Activated CD8-positive, alpha-beta T cell treated with anti-CD3 and anti-CD28 coated beads for 36 hours (primary cell): ENCODE measurements at regions not wholly inside any gene's neighbourhood (a gene's known extent, or its start where the extent isn't known, plus 50 kb on each side); places are given as distances from the start of the nearest gene placed in this dataset.
"Not testable (repeated sequence)": the region's sequence is repeated elsewhere in the genome, so short reads cannot be mapped to it uniquely, and the experiment has no call there.

ENCODE experiments used
- ATAC-seq: fragments of 200-7000 bp; cut with Tn5 transposase; one replicate; pipeline ENCODE4 v1.10.0; 2021; ENCODE audit warnings: mild to moderate bottlenecking, moderate library complexity
- CTCF ChIA-PET: fragments of 350-600 bp; sonication (Branson Sonifier 250); formaldehyde crosslinking; loops from one replicate; lab custom pipeline; 2021; ENCODE audit warnings: antibody characterized with exemption; lab: Charles Lee
- POLR2A ChIA-PET: fragments of 350-600 bp; sonication (Branson Sonifier 250); formaldehyde crosslinking; loops from one replicate; lab custom pipeline; 2021; ENCODE audit warnings: antibody characterized with exemption; lab: Charles Lee
- DNase-seq: peaks from one replicate; pipeline ENCODE4 v3.0.0-alpha.2; 2020
- H3K27ac Mint-ChIP-seq: one replicate; pipeline ENCODE4 v1.8.0; 2021; ENCODE audit warnings: mild to moderate bottlenecking, mixed read lengths
- H3K27me3 Mint-ChIP-seq: one replicate; pipeline ENCODE4 v1.8.0; 2021; ENCODE audit warnings: mixed read lengths
- H3K36me3 Mint-ChIP-seq: one replicate; pipeline ENCODE4 v1.8.0; 2021; ENCODE audit warnings: low read depth, mixed read lengths
- H3K4me1 Mint-ChIP-seq: one replicate; pipeline ENCODE4 v1.8.0; 2021; ENCODE audit warnings: low read depth, mixed read lengths
- H3K4me3 Mint-ChIP-seq: one replicate; pipeline ENCODE4 v1.8.0; 2021; ENCODE audit warnings: mild to moderate bottlenecking, moderate library complexity, mixed read lengths
- H3K9me3 Mint-ChIP-seq: one replicate; pipeline ENCODE4 v1.8.0; 2021; ENCODE audit warnings: mixed read lengths
- CTCF ChIP-seq: fragments of 200-600 bp; IDR thresholded peaks from one replicate; pipeline ENCODE4 v1.8.0; 2022; ENCODE audit warnings: antibody characterized with exemption, mild to moderate bottlenecking
- intact Hi-C: fragments of 100-400 bp; cut with micrococcal nuclease; formaldehyde crosslinking; loops from one replicate; pipeline ENCODE4 v1.10.0; 2022

GRCh38 chr3:72069543-72069942 lies 284.6 kb upstream of the PROK2 start:
- intact Hi-C loops, result no loop called here
- no peaks in the 10 kb centered on the region for H3K36me3 Mint-ChIP-seq

GRCh38 chr3:72068621-72069020 lies 283.7 kb upstream of the PROK2 start:
- no peak overlapping the region for H3K4me3 Mint-ChIP-seq
- POLR2A ChIA-PET, result no interaction called here
- no peak overlapping the region for H3K27ac Mint-ChIP-seq
- ATAC-seq, result no peak
- CTCF ChIA-PET, result interaction anchor here (0.8 kb wide), 1 partner anchor 11 kb away, joined by 3 read pairs; no protein-coding TSS in a partner anchor
- DNase-seq, result no peak
- TF ChIP-seq CTCF, result no peak
- H3K27me3 Mint-ChIP-seq, result peaks cover 12% of the 10 kb centered on the region
- intact Hi-C loops, result no loop called here
- peaks cover 6% of the 10 kb centered on the region for H3K9me3 Mint-ChIP-seq
- H3K36me3 Mint-ChIP-seq, result peaks cover 4% of the 10 kb centered on the region
- H3K4me1 Mint-ChIP-seq, result no peaks in the 10 kb centered on the region

More at GRCh38 chr3:72069543-72069942, 284.6 kb upstream of the PROK2 start:
- no peak for TF ChIP-seq CTCF
- POLR2A ChIA-PET, result no interaction called here
- ATAC-seq (no peak), DNase-seq (no peak)
- Mint-ChIP-seq H3K27ac (no peak overlapping the region), H3K9me3 (no peaks in the 10 kb centered on the region), H3K4me3 (no peak overlapping the region), H3K4me1 (no peaks in the 10 kb centered on the region), H3K27me3 (peaks cover 6% of the 10 kb centered on the region)
- CTCF ChIA-PET, result no interaction called here

GRCh38 chr3:72067721-72068120 lies 282.8 kb upstream of the PROK2 start:
- no peak overlapping the region for H3K4me3 Mint-ChIP-seq
- intact Hi-C loops, result no loop called here

GRCh38 chr3:72065872-72066641 lies 281.1 kb upstream of the PROK2 start:
- ChIA-PET POLR2A (no interaction called here), CTCF (no interaction called here)
- Mint-ChIP-seq H3K27me3 (peaks cover 13% of the 10 kb centered on the region), H3K36me3 (peaks cover 4% of the 10 kb centered on the region), H3K9me3 (peaks cover 11% of the 10 kb centered on the region), H3K4me1 (no peaks in the 10 kb centered on the region), H3K27ac (no peak overlapping the region), H3K4me3 (no peak overlapping the region)
- DNase-seq (no peak), ATAC-seq (no peak)
- no peak for TF ChIP-seq CTCF
- intact Hi-C loops, result no loop called here

More at GRCh38 chr3:72067721-72068120, 282.8 kb upstream of the PROK2 start:
- Mint-ChIP-seq H3K9me3 (peaks cover 11% of the 10 kb centered on the region), H3K4me1 (no peaks in the 10 kb centered on the region), H3K27me3 (peaks cover 14% of the 10 kb centered on the region), H3K36me3 (peaks cover 4% of the 10 kb centered on the region), H3K27ac (no peak overlapping the region)
- DNase-seq (no peak), ATAC-seq (no peak)
- TF ChIP-seq CTCF, result no peak
- ChIA-PET POLR2A (no interaction called here), CTCF (interaction anchor here (0.8 kb wide), 1 partner anchor 12 kb away, joined by 3 read pairs; no protein-coding TSS in a partner anchor)

GRCh38 chr3:72065236-72065635 lies 280.3 kb upstream of the PROK2 start:
- no peak for ATAC-seq

GRCh38 chr3:72064727-72065126 lies 279.8 kb upstream of the PROK2 start:
- H3K36me3 Mint-ChIP-seq, H3K4me1 Mint-ChIP-seq, H3K27ac Mint-ChIP-seq, ATAC-seq, DNase-seq, H3K4me3 Mint-ChIP-seq, intact Hi-C loops, CTCF ChIA-PET, POLR2A ChIA-PET: not testable (repeated sequence)
- Mint-ChIP-seq H3K27me3 (peaks cover 13% of the 10 kb centered on the region), H3K9me3 (peaks cover 11% of the 10 kb centered on the region)

More at GRCh38 chr3:72065236-72065635, 280.3 kb upstream of the PROK2 start:
- peaks cover 2% of the 10 kb centered on the region for H3K4me1 Mint-ChIP-seq
- intact Hi-C loops, result no loop called here
- POLR2A ChIA-PET, result no interaction called here
- H3K9me3 Mint-ChIP-seq, result peaks cover 11% of the 10 kb centered on the region
- no peak overlapping the region for H3K4me3 Mint-ChIP-seq
- no peak overlapping the region for H3K27ac Mint-ChIP-seq
- no peak for TF ChIP-seq CTCF
- DNase-seq, result no peak
- peaks cover 13% of the 10 kb centered on the region for H3K27me3 Mint-ChIP-seq
- CTCF ChIA-PET, result no interaction called here
- H3K36me3 Mint-ChIP-seq, result peaks cover 4% of the 10 kb centered on the region
